ENCODE measurements at regions not wholly inside any gene's neighbourhood (a gene's known extent, or its start where the extent isn't known, plus 50 kb on each side); places are given as distances from the start of the nearest gene placed in this dataset.

- no peaks in the 10 kb centered on the region for H3K9me3 ChIP-seq
- intact Hi-C loops (cut with DNase I), result no loop called here
- DNase-seq (no peak), ATAC-seq (no peak)
- no peak for TF ChIP-seq CTCF (IDR thresholded peaks at IDR 0.05)
- H3K27ac ChIP-seq, result no peak overlapping the region
- H3K36me3 ChIP-seq (ENCODE audit: insufficient read depth in 1 of 2, low read depth in 1 of 2), result no peaks in the 10 kb centered on the region
- no peaks in the 10 kb centered on the region for H3K4me1 ChIP-seq
- 44 to 47% (median 47%) methylated on average over 3 of the region's 3 CpGs for WGBS, 3 donors
- H3K27me3 ChIP-seq (ENCODE audit: insufficient read depth in 3 of 3, low read length in 2 of 3), result no peaks in the 10 kb centered on the region
- H3K4me3 ChIP-seq, result no peak overlapping the region
Observed at GRCh38 chr3:104385421-104385820, 981.3 kb upstream of the ALCAM start.

- H3K27ac ChIP-seq, result no peak overlapping the region
- H3K4me3 ChIP-seq, result no peak overlapping the region
- no peaks in the 10 kb centered on the region for H3K4me1 ChIP-seq
- DNase-seq, result no peak
- H3K9me3 ChIP-seq, result no peaks in the 10 kb centered on the region
- no peak for ATAC-seq
- no peaks in the 10 kb centered on the region for H3K36me3 ChIP-seq (ENCODE audit: insufficient read depth in 1 of 2, low read depth in 1 of 2)
- no peaks in the 10 kb centered on the region for H3K27me3 ChIP-seq (ENCODE audit: insufficient read depth in 3 of 3, low read length in 2 of 3)
- no peak for TF ChIP-seq CTCF (IDR thresholded peaks at IDR 0.05)
- intact Hi-C loops (cut with DNase I), result no loop called here
Observed at GRCh38 chr3:104388619-104389018, 978.1 kb upstream of the ALCAM start.

- 75 to 85% (median 76%) methylated on average over 2 of the region's 2 CpGs for WGBS, 3 donors
- DNase-seq (no peak), ATAC-seq (no peak)
- no peaks in the 10 kb centered on the region for H3K9me3 ChIP-seq
- no peak for TF ChIP-seq CTCF (IDR thresholded peaks at IDR 0.05)
- H3K4me3 ChIP-seq, result no peak overlapping the region
- H3K36me3 ChIP-seq (ENCODE audit: insufficient read depth in 1 of 2, low read depth in 1 of 2), result no peaks in the 10 kb centered on the region
- no peaks in the 10 kb centered on the region for H3K4me1 ChIP-seq
- H3K27me3 ChIP-seq (ENCODE audit: insufficient read depth in 3 of 3, low read length in 2 of 3), result no peaks in the 10 kb centered on the region
- no peak overlapping the region for H3K27ac ChIP-seq
- intact Hi-C loops (cut with DNase I), result no loop called here
Observed at GRCh38 chr3:104392327-104392726, 974.4 kb upstream of the ALCAM start.

- no peak overlapping the region for H3K27ac ChIP-seq
- H3K9me3 ChIP-seq, result no peaks in the 10 kb centered on the region
- ATAC-seq (no peak), DNase-seq (no peak)
- 82 to 84% (median 84%) methylated on average over 2 of the region's 2 CpGs for WGBS, 3 donors
- no peak overlapping the region for H3K4me3 ChIP-seq
- H3K4me1 ChIP-seq, result no peaks in the 10 kb centered on the region
- intact Hi-C loops (cut with DNase I), result no loop called here
- H3K36me3 ChIP-seq (ENCODE audit: insufficient read depth in 1 of 2, low read depth in 1 of 2), result no peaks in the 10 kb centered on the region
- no peaks in the 10 kb centered on the region for H3K27me3 ChIP-seq (ENCODE audit: insufficient read depth in 3 of 3, low read length in 2 of 3)
- TF ChIP-seq CTCF (IDR thresholded peaks at IDR 0.05), result no peak
Observed at GRCh38 chr3:104396974-104397669, 969.6 kb upstream of the ALCAM start.

- no peak for TF ChIP-seq CTCF (IDR thresholded peaks at IDR 0.05)
- H3K27me3 ChIP-seq (ENCODE audit: insufficient read depth in 3 of 3, low read length in 2 of 3), result no peaks in the 10 kb centered on the region
- ATAC-seq, result no peak
- intact Hi-C loops (cut with DNase I), result no loop called here
- no peaks in the 10 kb centered on the region for H3K9me3 ChIP-seq
- H3K4me1 ChIP-seq, result no peaks in the 10 kb centered on the region
- H3K36me3 ChIP-seq (ENCODE audit: insufficient read depth in 1 of 2, low read depth in 1 of 2), result no peaks in the 10 kb centered on the region
- 72 to 82% (median 77%) methylated on average over 1 of the region's 1 CpG for WGBS, 3 donors
- no peak for DNase-seq
- H3K4me3 ChIP-seq, result no peak overlapping the region
- no peak overlapping the region for H3K27ac ChIP-seq
Observed at GRCh38 chr3:104397713-104398112, 969.0 kb upstream of the ALCAM start.

All from psoas muscle (tissue), 7 donors.